ENCODE measurements at regions not wholly inside any gene's neighbourhood (a gene's known extent, or its start where the extent isn't known, plus 50 kb on each side); places are given as distances from the start of the nearest gene placed in this dataset.
"Not testable (repeated sequence)": the region's sequence is repeated elsewhere in the genome, so short reads cannot be mapped to it uniquely, and the experiment has no call there.

GRCh38 chr15:26119322-26119721, 256.2 kb upstream of the ATP10A start:
- H3K27me3 ChIP-seq (replicated peaks; ENCODE audit: insufficient read depth) = no peaks in the 10 kb centered on the region
- H3K4me3 ChIP-seq = no peak overlapping the region
- no peak for DNase-seq (ENCODE audit: low spot score)
- peaks cover 5% of the 10 kb centered on the region for H3K4me1 ChIP-seq (replicated peaks)
- H3K36me3 ChIP-seq = no peaks in the 10 kb centered on the region
- intact Hi-C loops (cut with DNase I) = no loop called here
- H3K27ac ChIP-seq = no peak overlapping the region
- no peaks in the 10 kb centered on the region for H3K9me3 ChIP-seq
- WGBS = 93% methylated on average over 6 of the region's 6 CpGs
- TF ChIP-seq CTCF (IDR thresholded peaks at IDR 0.05) (no peak), POLR2A (IDR thresholded peaks at IDR 0.05) (no peak), POLR2AphosphoS5 (IDR thresholded peaks at IDR 0.05) (no peak)

GRCh38 chr15:26115229-26115943, 252.3 kb upstream of the ATP10A start:
- no peaks in the 10 kb centered on the region for H3K36me3 ChIP-seq
- 44% methylated on average over 9 of the region's 9 CpGs for WGBS
- TF ChIP-seq CTCF (IDR thresholded peaks at IDR 0.05) (no peak), POLR2A (IDR thresholded peaks at IDR 0.05) (no peak), POLR2AphosphoS5 (IDR thresholded peaks at IDR 0.05) (no peak)
- peaks cover 5% of the 10 kb centered on the region for H3K4me1 ChIP-seq (replicated peaks)
- no peaks in the 10 kb centered on the region for H3K9me3 ChIP-seq
- no peak for DNase-seq (ENCODE audit: low spot score)
- H3K4me3 ChIP-seq = no peak overlapping the region
- H3K27me3 ChIP-seq (replicated peaks; ENCODE audit: insufficient read depth) = no peaks in the 10 kb centered on the region
- no peak overlapping the region for H3K27ac ChIP-seq
- intact Hi-C loops (cut with DNase I) = no loop called here

GRCh38 chr15:26114128-26114527, 251.0 kb upstream of the ATP10A start:
- H3K9me3 ChIP-seq; H3K36me3 ChIP-seq; H3K27ac ChIP-seq; H3K27me3 ChIP-seq (replicated peaks; ENCODE audit: insufficient read depth); DNase-seq (ENCODE audit: low spot score); H3K4me3 ChIP-seq; intact Hi-C loops (cut with DNase I); H3K4me1 ChIP-seq (replicated peaks): not testable (repeated sequence)
- WGBS = 87% methylated on average over 8 of the region's 8 CpGs

GRCh38 chr15:26113296-26113695, 250.2 kb upstream of the ATP10A start:
- TF ChIP-seq POLR2AphosphoS5 (IDR thresholded peaks at IDR 0.05) (no peak), POLR2A (IDR thresholded peaks at IDR 0.05) (no peak), CTCF (IDR thresholded peaks at IDR 0.05) (no peak)
- no peak overlapping the region for H3K27ac ChIP-seq
- no peak overlapping the region for H3K4me3 ChIP-seq

GRCh38 chr15:26109203-26109602, 246.1 kb upstream of the ATP10A start:
- no peaks in the 10 kb centered on the region for H3K27me3 ChIP-seq (replicated peaks; ENCODE audit: insufficient read depth)
- intact Hi-C loops (cut with DNase I) = no loop called here
- no peaks in the 10 kb centered on the region for H3K9me3 ChIP-seq
- H3K36me3 ChIP-seq = no peaks in the 10 kb centered on the region
- DNase-seq (ENCODE audit: low spot score) = no peak
- no peak overlapping the region for H3K27ac ChIP-seq
- no peaks in the 10 kb centered on the region for H3K4me1 ChIP-seq (replicated peaks)
- no peak for TF ChIP-seq POLR2A (IDR thresholded peaks at IDR 0.05)
- no peak for TF ChIP-seq POLR2AphosphoS5 (IDR thresholded peaks at IDR 0.05)
- TF ChIP-seq CTCF (IDR thresholded peaks at IDR 0.05) = no peak
- H3K4me3 ChIP-seq = no peak overlapping the region
- WGBS = 76% methylated on average over 4 of the region's 4 CpGs

More at GRCh38 chr15:26113296-26113695, 250.2 kb upstream of the ATP10A start:
- H3K36me3 ChIP-seq = no peaks in the 10 kb centered on the region
- no peaks in the 10 kb centered on the region for H3K27me3 ChIP-seq (replicated peaks; ENCODE audit: insufficient read depth)
- peaks cover 5% of the 10 kb centered on the region for H3K4me1 ChIP-seq (replicated peaks)
- H3K9me3 ChIP-seq = no peaks in the 10 kb centered on the region
- intact Hi-C loops (cut with DNase I) = no loop called here
- 79% methylated on average over 10 of the region's 10 CpGs for WGBS
- no peak for DNase-seq (ENCODE audit: low spot score)

Data from prostate gland (tissue), 2 donors.